Endothelial cell (in vitro differentiated cells): ENCODE measurements at regions not wholly inside any gene's neighbourhood (a gene's known extent, or its start where the extent isn't known, plus 50 kb on each side); places are given as distances from the start of the nearest gene placed in this dataset.

Source experiments
- DNase-seq: peaks from one replicate; pipeline ENCODE4 v3.0.0; 2021; ENCODE audit warnings: low spot score
- H3K27ac Mint-ChIP-seq: one replicate; pipeline ENCODE4 v1.8.0; 2021; ENCODE audit warnings: mixed read lengths, inconsistent platforms; ENCODE audit not compliant: unreplicated experiment
- H3K27me3 Mint-ChIP-seq: one replicate; pipeline ENCODE4 v1.8.0; 2021; ENCODE audit warnings: mild to moderate bottlenecking, moderate library complexity, mixed read lengths, inconsistent platforms; ENCODE audit not compliant: unreplicated experiment
- H3K36me3 Mint-ChIP-seq: one replicate; pipeline ENCODE4 v1.8.0; 2021; ENCODE audit warnings: mild to moderate bottlenecking, low read depth, mixed read lengths, inconsistent platforms; ENCODE audit not compliant: unreplicated experiment
- H3K4me1 Mint-ChIP-seq: one replicate; pipeline ENCODE4 v1.8.0; 2021; ENCODE audit warnings: mild to moderate bottlenecking, mixed read lengths, inconsistent platforms; ENCODE audit not compliant: unreplicated experiment
- H3K4me3 Mint-ChIP-seq: one replicate; pipeline ENCODE4 v1.8.0; 2021; ENCODE audit warnings: mild to moderate bottlenecking, mixed read lengths, inconsistent platforms; ENCODE audit not compliant: unreplicated experiment
- H3K9me3 Mint-ChIP-seq: one replicate; pipeline ENCODE4 v1.8.0; 2021; ENCODE audit warnings: mixed read lengths, inconsistent platforms; ENCODE audit not compliant: unreplicated experiment
- CTCF ChIP-seq: fragments of 200-600 bp; sonication (generic); IDR thresholded peaks from one replicate; pipeline ENCODE4 v1.5.0; 2021; ENCODE audit warnings: antibody characterized with exemption; ENCODE audit not compliant: unreplicated experiment

GRCh38 chr2:210895132-210895531, 338.7 kb downstream of the CPS1 start:
- Mint-ChIP-seq H3K4me3 (no peak overlapping the region), H3K27ac (no peak overlapping the region), H3K36me3 (no peaks in the 10 kb centered on the region), H3K4me1 (peaks cover 14% of the 10 kb centered on the region), H3K9me3 (no peaks in the 10 kb centered on the region), H3K27me3 (no peaks in the 10 kb centered on the region)
- no peak for TF ChIP-seq CTCF
- peak; percentile 7 for DNase-seq

GRCh38 chr2:210899131-210899530, 342.7 kb downstream of the CPS1 start:
- DNase-seq = no peak
- Mint-ChIP-seq H3K9me3 (no peaks in the 10 kb centered on the region), H3K27ac (no peak overlapping the region), H3K4me1 (peaks cover 8% of the 10 kb centered on the region), H3K4me3 (no peak overlapping the region), H3K36me3 (no peaks in the 10 kb centered on the region), H3K27me3 (no peaks in the 10 kb centered on the region)
- no peak for TF ChIP-seq CTCF

- TF ChIP-seq CTCF = no peak
- Mint-ChIP-seq H3K36me3 (no peaks in the 10 kb centered on the region), H3K27me3 (no peaks in the 10 kb centered on the region), H3K27ac (no peak overlapping the region), H3K4me3 (no peak overlapping the region), H3K4me1 (peaks cover 5% of the 10 kb centered on the region), H3K9me3 (no peaks in the 10 kb centered on the region)
- DNase-seq = no peak
These were observed 344.9 kb downstream of the CPS1 start for GRCh38 chr2:210901326-210901725.

- Mint-ChIP-seq H3K36me3 (no peaks in the 10 kb centered on the region), H3K27ac (no peak overlapping the region), H3K27me3 (no peaks in the 10 kb centered on the region), H3K4me1 (no peaks in the 10 kb centered on the region), H3K9me3 (no peaks in the 10 kb centered on the region), H3K4me3 (no peak overlapping the region)
- DNase-seq = no peak
- no peak for TF ChIP-seq CTCF
These were observed 356.4 kb downstream of the CPS1 start for GRCh38 chr2:210912779-210913178.

- no peak overlapping the region for H3K27ac Mint-ChIP-seq
- no peaks in the 10 kb centered on the region for H3K9me3 Mint-ChIP-seq
- H3K4me3 Mint-ChIP-seq = no peak overlapping the region
- TF ChIP-seq CTCF = no peak
- H3K36me3 Mint-ChIP-seq = no peaks in the 10 kb centered on the region
- no peaks in the 10 kb centered on the region for H3K4me1 Mint-ChIP-seq
- H3K27me3 Mint-ChIP-seq = no peaks in the 10 kb centered on the region
- DNase-seq = no peak
These were observed 357.1 kb downstream of the CPS1 start for GRCh38 chr2:210913461-210913860.
